ENCODE measurements at regions not wholly inside any gene's neighbourhood (a gene's known extent, or its start where the extent isn't known, plus 50 kb on each side); places are given as distances from the start of the nearest gene placed in this dataset.
"Not testable (repeated sequence)": the region's sequence is repeated elsewhere in the genome, so short reads cannot be mapped to it uniquely, and the experiment has no call there.

- TF ChIP-seq POLR2A (IDR thresholded peaks at IDR 0.05; ENCODE audit: low read depth, low read length); POLR2AphosphoS5 (IDR thresholded peaks at IDR 0.05; ENCODE audit: low read depth, low read length); TAF1 (IDR thresholded peaks at IDR 0.05; ENCODE audit: borderline replicate concordance, low read depth, low read length): not testable (repeated sequence)
These were observed 134.6 kb downstream of the NAA11 start for GRCh38 chr4:79191292-79191691.
